H1 (cell line): ENCODE measurements at regions not wholly inside any gene's neighbourhood (a gene's known extent, or its start where the extent isn't known, plus 50 kb on each side); places are given as distances from the start of the nearest gene placed in this dataset.
"Not testable (repeated sequence)": the region's sequence is repeated elsewhere in the genome, so short reads cannot be mapped to it uniquely, and the experiment has no call there.

Experiments used
- CTCF ChIA-PET: fragments of 300-600 bp; sonication (Branson Sonifier 250); formaldehyde crosslinking; loops from one replicate; lab custom pipeline; 2021; ENCODE audit not compliant: partially characterized antibody; lab: Charles Lee
- POLR2A ChIA-PET: fragments of 300-600 bp; sonication (Branson Sonifier 250); formaldehyde crosslinking; loops from one replicate; lab custom pipeline; 2021; ENCODE audit warnings: inconsistent platforms; ENCODE audit not compliant: partially characterized antibody; lab: Charles Lee
- DNase-seq, 2 experiments: peaks; one replicate each; pipeline versions ENCODE4 v3.0.0 to v3.0.0-alpha.2; 2010 to 2022; ENCODE audit warnings: low spot score in 2 of 2, low read depth in 1 of 2, mixed read lengths in 1 of 2
- FAIRE-seq: peaks from 2 replicates; lab custom pipeline; 2011; peaks lifted over from hg19 to GRCh38; lab: Jason Lieb, UNC
- H2AFZ ChIP-seq: 2 replicates; pipeline ENCODE4 v1.8.1; 2012; ENCODE audit warnings: low read length, inconsistent platforms
- H2AK5ac ChIP-seq: 2 replicates; pipeline ENCODE4 v1.6.1; 2013; ENCODE audit warnings: low read depth, low read length
- H2BK120ac ChIP-seq: replicated peaks from 2 replicates; pipeline ENCODE3; 2013; ENCODE audit warnings: low read depth, low read length, inconsistent platforms
- H2BK12ac ChIP-seq: 2 replicates; pipeline ENCODE4 v1.6.1; 2013; ENCODE audit warnings: low read depth, low read length
- H2BK15ac ChIP-seq: 2 replicates; pipeline ENCODE4 v1.6.1; 2013; ENCODE audit warnings: low read length
- H2BK20ac ChIP-seq: 2 replicates; pipeline ENCODE4 v1.6.1; 2013; ENCODE audit warnings: low read length
- H2BK5ac ChIP-seq: 2 replicates; pipeline ENCODE4 v1.6.1; 2013; ENCODE audit warnings: low read depth, low read length
- H3K14ac ChIP-seq: 2 replicates; pipeline ENCODE4 v1.6.1; 2013; ENCODE audit warnings: inconsistent platforms; ENCODE audit not compliant: insufficient read length
- H3K18ac ChIP-seq: 2 replicates; pipeline ENCODE4 v1.6.1; 2013; ENCODE audit warnings: low read length; ENCODE audit errors: extremely low read depth
- H3K23ac ChIP-seq: 2 replicates; pipeline ENCODE4 v1.6.1; 2013; ENCODE audit warnings: inconsistent platforms; ENCODE audit not compliant: insufficient read length
- H3K23me2 ChIP-seq: 2 replicates; pipeline ENCODE4 v1.6.1; 2013; ENCODE audit warnings: low read depth, low read length
- H3K27ac ChIP-seq: 2 replicates; pipeline ENCODE4 v1.6.1; 2011; ENCODE audit warnings: low read depth, low read length, inconsistent platforms
- H3K27me3 ChIP-seq, 4 experiments: replicated peaks in 1 of 4; 1 replicate in 1 of 4; 2 replicates in 3 of 4; pipeline versions ENCODE4 v1.6.1 to v1.8.1; 2011 to 2013; ENCODE audit warnings: low read length in 3 of 4, mild to moderate bottlenecking in 3 of 4, inconsistent platforms in 2 of 4, mixed read lengths in 2 of 4, moderate library complexity in 1 of 4; ENCODE audit not compliant: control insufficient read depth in 3 of 4, insufficient read depth in 3 of 4; ENCODE audit errors: extremely low read depth in 1 of 4
- H3K36me3 ChIP-seq, 4 experiments: 2 replicates each; pipeline versions ENCODE4 v1.6.1 to v1.8.1; 2011 to 2013; ENCODE audit warnings: mild to moderate bottlenecking in 4 of 4, low read length in 3 of 4, moderate library complexity in 2 of 4, control low read depth in 1 of 4, inconsistent platforms in 1 of 4; ENCODE audit not compliant: insufficient read depth in 4 of 4, control insufficient read depth in 2 of 4
- H3K4ac ChIP-seq: replicated peaks from 2 replicates; pipeline ENCODE3; 2013; ENCODE audit warnings: low read length, low read depth, mixed read lengths, inconsistent platforms; ENCODE audit not compliant: insufficient read length
- H3K4me1 ChIP-seq, 4 experiments: replicated peaks in 1 of 4; 1 replicate in 1 of 4; 2 replicates in 3 of 4; pipeline versions ENCODE4 v1.6.1 to v1.8.1; 2011 to 2013; ENCODE audit warnings: low read length in 3 of 4, inconsistent platforms in 2 of 4, mixed read lengths in 1 of 4; ENCODE audit not compliant: insufficient read depth in 4 of 4, control insufficient read depth in 3 of 4
- H3K4me2 ChIP-seq, 2 experiments: 2 replicates each; pipeline versions ENCODE4 v1.6.1 to v1.8.1; 2011 to 2013; ENCODE audit warnings: low read depth in 2 of 2, low read length in 2 of 2, control low read depth in 1 of 2, inconsistent platforms in 1 of 2, mild to moderate bottlenecking in 1 of 2; ENCODE audit not compliant: insufficient read depth in 1 of 2
- H3K4me3 ChIP-seq, 4 experiments: fragments of 200-600, 300-600 bp in 1 of 4; sonication (generic), shearing (Covaris generic), sonication (Bioruptor Twin) in 1 of 4; 2 replicates each; pipeline versions ENCODE4 v1.5.1 to v1.8.1; 2011 to 2016; ENCODE audit warnings: low read length in 4 of 4, low read depth in 3 of 4, control low read depth in 2 of 4, inconsistent platforms in 2 of 4, mild to moderate bottlenecking in 2 of 4, mixed read lengths in 1 of 4, moderate library complexity in 1 of 4; ENCODE audit not compliant: insufficient read depth in 2 of 4; ENCODE audit errors: extremely low read depth in 1 of 4
- H3K56ac ChIP-seq: replicated peaks from 2 replicates; pipeline ENCODE3; 2013; ENCODE audit warnings: low read depth, mild to moderate bottlenecking, mixed read lengths, low read length, inconsistent platforms; ENCODE audit not compliant: insufficient read length
- H3K79me1 ChIP-seq: 2 replicates; pipeline ENCODE4 v1.6.1; 2013; ENCODE audit warnings: low read depth, low read length, control low read depth
- H3K79me2 ChIP-seq, 2 experiments: 2 replicates each; pipeline versions ENCODE4 v1.6.1 to v1.8.1; 2012 to 2013; ENCODE audit warnings: low read length in 2 of 2, mild to moderate bottlenecking in 2 of 2, inconsistent platforms in 1 of 2; ENCODE audit not compliant: insufficient read depth in 2 of 2, control insufficient read depth in 1 of 2
- H3K9ac ChIP-seq, 4 experiments: replicated peaks in 1 of 4; 1 replicate in 1 of 4; 2 replicates in 3 of 4; pipeline versions ENCODE4 v1.6.1 to v1.8.1; 2011 to 2013; ENCODE audit warnings: low read depth in 3 of 4, low read length in 3 of 4, control low read depth in 2 of 4, mild to moderate bottlenecking in 2 of 4, moderate library complexity in 2 of 4, inconsistent platforms in 1 of 4; ENCODE audit errors: extremely low read depth in 1 of 4
- H3K9me3 ChIP-seq, 2 experiments: 2 replicates each; pipeline versions ENCODE4 v1.6.1 to v1.8.1; 2012 to 2013; ENCODE audit warnings: mild to moderate bottlenecking in 2 of 2, moderate library complexity in 2 of 2, control low read depth in 1 of 2, inconsistent platforms in 1 of 2, low read depth in 1 of 2, low read length in 1 of 2, mixed read lengths in 1 of 2; ENCODE audit not compliant: insufficient read depth in 2 of 2
- H4K20me1 ChIP-seq, 2 experiments: replicated peaks in 1 of 2; 2 replicates each; pipeline versions ENCODE3 to v1.8.1; 2011 to 2013; ENCODE audit warnings: inconsistent platforms in 2 of 2, low read length in 2 of 2, mild to moderate bottlenecking in 1 of 2; ENCODE audit not compliant: insufficient read depth in 2 of 2, control insufficient read depth in 1 of 2
- H4K5ac ChIP-seq: 2 replicates; pipeline ENCODE4 v1.6.1; 2013; ENCODE audit warnings: low read length, low read depth, mixed read lengths, inconsistent platforms; ENCODE audit not compliant: insufficient read length
- H4K8ac ChIP-seq: 2 replicates; pipeline ENCODE4 v1.8.0; 2013; ENCODE audit warnings: mild to moderate bottlenecking, moderate library complexity, low read length, inconsistent platforms; ENCODE audit not compliant: insufficient read depth; ENCODE audit errors: extremely low read depth
- H4K91ac ChIP-seq: replicated peaks from 2 replicates; pipeline ENCODE3; 2013; ENCODE audit warnings: low read length, mixed read lengths, inconsistent platforms; ENCODE audit not compliant: insufficient read length
- SIN3A ChIP-seq, 2 experiments: IDR thresholded peaks in 1 of 2; conservative IDR thresholded peaks in 1 of 2; 2 replicates each; pipeline ENCODE4 v1.6.1; 2011 to 2012; ENCODE audit warnings: low read length in 2 of 2, improper control_type of control experiment in 1 of 2, low read depth in 1 of 2, mild to moderate bottlenecking in 1 of 2
- WGBS, 2 experiments: shearing (Covaris generic) in 1 of 2; methylation state at CpG; one replicate each; pipeline versions ENCODE4 v1.1.6 to v1.1.7; 2013 to 2015; ENCODE audit warnings: low lambda C conversion rate in 2 of 2, mixed read lengths in 2 of 2, inconsistent platforms in 1 of 2, low coverage in 1 of 2, missing lambda C conversion rate in 1 of 2; ENCODE audit not compliant: insufficient replicate concordance in 2 of 2, insufficient coverage in 1 of 2, insufficient read length in 1 of 2; ENCODE audit errors: extremely low coverage in 1 of 2, missing lambda C conversion rate in 1 of 2; 5-methylcytosine and 5-hydroxymethylcytosine counted together

DNA sequence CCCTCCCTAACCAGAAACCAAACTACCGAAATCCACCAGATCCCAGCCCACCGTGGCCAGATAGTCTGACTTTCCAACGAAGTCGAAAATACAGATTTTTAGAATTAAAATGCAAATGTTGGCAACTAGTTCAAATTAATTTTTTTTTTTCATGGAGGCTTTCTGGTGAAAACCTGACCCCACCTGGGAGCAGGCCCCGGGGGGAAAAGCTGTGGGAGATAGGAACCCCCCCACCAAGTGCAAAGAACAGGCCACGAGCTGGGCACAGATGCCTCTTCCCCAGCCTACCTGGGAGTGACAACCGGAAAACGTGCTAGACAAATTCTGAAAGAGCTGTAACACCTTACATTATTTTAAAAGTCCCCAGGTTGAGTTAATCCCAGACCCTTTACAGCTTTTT, 333.8 kb downstream of the PREX1 start (continued):
- no peak for TF ChIP-seq SIN3A (conservative IDR thresholded peaks at IDR 0.05 in 1 of 2, IDR thresholded peaks at IDR 0.05 in 1 of 2; ENCODE audit: low read depth in 1 of 2, low read length in 2 of 2)
- TF ChIP-seq, all 59 proteins: peak for 0

- H3K79me2 ChIP-seq, FAIRE-seq, H2BK12ac ChIP-seq, H2BK5ac ChIP-seq, H3K9me3 ChIP-seq, H2AFZ ChIP-seq, H3K9ac ChIP-seq, H3K4me2 ChIP-seq, H3K56ac ChIP-seq, H3K27me3 ChIP-seq, H3K14ac ChIP-seq, H2BK120ac ChIP-seq, H2BK15ac ChIP-seq, H3K23me2 ChIP-seq, H3K4ac ChIP-seq, H3K18ac ChIP-seq, H4K20me1 ChIP-seq, H3K79me1 ChIP-seq, H4K8ac ChIP-seq, H3K27ac ChIP-seq, H4K5ac ChIP-seq, H4K91ac ChIP-seq, H3K23ac ChIP-seq, H2BK20ac ChIP-seq, H2AK5ac ChIP-seq, H3K4me1 ChIP-seq, H3K4me3 ChIP-seq, POLR2A ChIA-PET, H3K36me3 ChIP-seq: not testable (repeated sequence)
- CTCF ChIA-PET: interaction anchor here (1.4 kb wide), 1 partner anchor 10 kb away, joined by 5 read pairs; no protein-coding TSS in a partner anchor
- 90% methylated on average over 15 of the region's 18 CpGs; no CpG with 5 or more reads in 1 of the 2 experiments for WGBS, 2 experiments
- DNase-seq: peak in 1 of 2 experiments; percentile 31
These were observed 334.5 kb downstream of the PREX1 start for GRCh38 chr20:48493331-48493730.
